NCI-H187 treated with DMSO at 0.1 percent for 48 hours (cell line): ENCODE measurements at regions not wholly inside any gene's neighbourhood (a gene's known extent, or its start where the extent isn't known, plus 50 kb on each side); places are given as distances from the start of the nearest gene placed in this dataset.

Experiments used
- DNase-seq: peaks from one replicate; lab custom pipeline; 2025; lab: John Stamatoyannopoulos, UW

- no peak for DNase-seq
Observed at GRCh38 chr1:81435175-81435574, 365.6 kb upstream of the ADGRL2 start.

DNA sequence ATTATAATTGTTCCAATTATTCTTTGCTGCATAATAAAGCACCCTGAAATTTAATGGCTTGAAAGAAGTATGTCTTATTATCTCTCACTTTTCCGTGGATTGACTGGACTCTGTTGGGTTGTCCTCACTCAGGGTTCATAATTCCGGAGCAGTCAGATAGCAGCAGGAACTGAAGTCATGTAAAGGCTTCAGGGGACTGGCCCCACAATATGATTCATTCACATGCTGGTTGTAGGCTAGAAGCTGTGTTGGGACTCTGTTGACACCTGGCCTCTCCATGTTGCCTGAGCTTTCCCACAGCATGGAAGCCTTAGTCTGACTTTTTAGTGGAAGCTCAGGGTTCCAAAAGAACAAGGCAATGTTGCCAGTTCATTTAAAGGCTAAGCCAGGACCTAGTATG lies 367.1 kb upstream of the ADGRL2 start:
- DNase-seq = no peak

DNA sequence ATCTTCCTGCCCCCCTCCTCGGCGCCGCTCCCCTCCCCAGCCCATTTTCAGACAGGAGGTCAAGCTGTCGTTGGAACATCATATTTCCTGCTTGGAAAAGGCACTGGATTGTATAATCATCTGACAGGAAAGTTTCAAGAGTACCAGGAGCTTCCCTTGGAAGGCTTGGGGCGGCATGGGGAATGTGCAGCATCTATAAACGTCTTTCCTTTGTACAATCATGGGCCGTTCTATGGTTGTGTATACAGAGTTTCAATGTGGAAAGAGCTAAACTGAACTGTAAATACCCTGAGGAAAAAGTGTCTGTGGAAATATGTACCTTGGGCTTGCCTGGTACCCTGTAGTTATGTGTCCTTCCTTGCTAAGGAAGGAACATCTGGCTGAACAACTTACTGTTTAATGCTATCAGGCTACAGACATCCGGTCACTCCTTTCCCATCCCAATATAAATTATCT lies 368.1 kb upstream of the ADGRL2 start:
- DNase-seq = no peak

GRCh38 chr1:81432059-81432458 lies 368.7 kb upstream of the ADGRL2 start:
- no peak for DNase-seq

GRCh38 chr1:81431624-81432000 lies 369.1 kb upstream of the ADGRL2 start:
- no peak for DNase-seq

- no peak for DNase-seq
Observed at GRCh38 chr1:81430955-81431623, 369.6 kb upstream of the ADGRL2 start.

GRCh38 chr1:81430236-81430938 lies 370.3 kb upstream of the ADGRL2 start:
- no peak for DNase-seq

DNA sequence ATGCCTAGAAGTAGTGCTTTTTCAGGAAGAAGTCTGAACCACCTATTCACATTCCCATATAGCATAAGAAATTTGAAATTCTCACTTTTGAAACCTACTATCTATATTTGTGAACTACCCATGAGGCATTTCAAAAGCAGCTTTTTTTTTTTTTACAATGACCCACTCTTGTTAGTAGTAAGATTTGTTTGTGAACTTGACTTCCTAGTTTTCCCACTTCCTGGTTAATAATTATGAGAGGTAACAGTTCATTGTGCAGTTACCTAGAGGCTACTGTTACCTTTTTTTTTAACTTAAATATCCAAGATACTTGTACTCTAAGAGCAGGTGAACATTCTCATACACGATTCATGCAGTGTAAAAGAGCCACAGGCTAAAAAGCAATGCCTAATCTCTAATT lies 371.7 kb upstream of the ADGRL2 start:
- no peak for DNase-seq

DNA sequence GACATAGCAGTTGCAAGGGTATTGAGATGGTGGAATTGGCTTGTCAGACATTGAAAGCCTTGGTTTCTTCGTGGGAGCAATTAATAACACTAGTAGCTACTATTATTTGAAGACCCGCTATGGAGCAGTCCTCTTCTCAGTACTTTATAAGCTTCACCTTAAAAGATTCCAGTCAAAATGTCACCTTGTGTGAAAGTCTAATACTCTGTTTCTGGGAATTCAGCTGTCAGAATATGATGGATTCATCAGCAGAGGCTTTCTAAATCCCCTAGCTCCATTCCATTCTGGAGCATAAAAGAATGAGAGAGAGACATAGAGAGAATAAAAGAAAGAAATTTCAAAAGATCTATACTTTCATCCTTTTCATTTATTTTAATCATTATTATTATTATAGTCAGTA lies 375.9 kb upstream of the ADGRL2 start:
- no peak for DNase-seq

- no peak for DNase-seq
Observed at GRCh38 chr1:81424061-81424460, 376.7 kb upstream of the ADGRL2 start.

DNA sequence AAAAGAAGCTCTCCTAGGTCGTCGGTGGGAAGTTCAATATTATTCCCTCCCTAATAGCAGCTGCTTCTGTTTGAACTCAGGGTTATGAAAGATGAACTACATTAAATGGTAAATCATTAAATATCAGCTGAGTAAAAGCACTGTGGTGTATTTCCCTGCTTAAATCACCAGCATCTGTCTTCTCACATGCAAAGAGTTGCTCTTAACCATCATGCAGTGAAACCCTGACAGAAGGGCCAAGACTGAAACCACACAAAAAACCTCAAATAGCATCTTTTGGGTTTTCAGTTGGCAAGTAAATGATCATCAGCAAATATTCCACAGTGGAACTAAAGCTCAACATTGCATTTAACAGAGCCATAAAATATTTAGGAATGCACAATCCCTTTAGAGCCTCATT lies 380.0 kb upstream of the ADGRL2 start:
- no peak for DNase-seq

DNA sequence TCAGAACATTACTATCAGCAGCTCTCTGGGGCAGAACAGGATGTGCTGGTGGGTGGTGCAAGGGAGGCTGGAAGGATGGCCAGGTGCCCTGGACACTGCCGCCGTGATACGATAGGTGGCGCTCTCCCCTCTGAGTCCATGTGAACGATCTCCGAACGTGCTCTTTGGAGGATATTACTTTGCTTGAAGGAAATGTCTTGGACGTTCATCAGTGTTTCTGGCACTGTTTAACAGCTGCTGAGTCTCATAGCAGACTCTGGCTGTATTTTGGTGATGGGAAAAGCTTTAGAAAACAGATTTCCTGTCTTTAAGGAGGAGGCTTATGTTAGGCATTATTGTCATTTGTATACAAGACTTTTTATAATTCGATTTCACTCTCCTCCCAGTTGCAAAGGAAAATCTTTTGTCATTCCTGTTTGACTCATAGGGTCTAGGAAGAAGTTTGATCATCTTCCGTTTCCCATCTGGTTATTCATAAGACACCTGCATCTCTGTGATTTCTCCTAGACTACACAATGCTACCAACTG lies 386.2 kb upstream of the ADGRL2 start:
- DNase-seq = no peak

DNA sequence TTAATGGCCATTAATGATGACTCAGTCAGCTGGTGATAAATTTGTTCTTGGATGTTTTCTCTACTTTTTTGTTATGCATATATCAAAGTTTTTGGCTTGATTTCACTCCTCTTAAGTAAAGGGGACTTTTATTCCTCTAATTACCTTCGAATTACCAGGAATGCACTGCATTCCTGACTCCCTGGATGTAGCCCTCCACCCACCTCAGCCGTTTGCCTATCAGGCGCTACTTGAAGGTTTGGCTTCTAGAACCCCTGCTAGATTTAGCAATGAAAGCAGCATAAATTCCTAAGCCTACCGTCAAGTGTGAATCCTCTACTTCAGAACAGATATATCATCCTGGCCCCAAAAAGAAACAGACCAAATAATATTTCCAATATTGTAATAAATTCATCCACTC lies 387.8 kb upstream of the ADGRL2 start:
- DNase-seq = no peak

DNA sequence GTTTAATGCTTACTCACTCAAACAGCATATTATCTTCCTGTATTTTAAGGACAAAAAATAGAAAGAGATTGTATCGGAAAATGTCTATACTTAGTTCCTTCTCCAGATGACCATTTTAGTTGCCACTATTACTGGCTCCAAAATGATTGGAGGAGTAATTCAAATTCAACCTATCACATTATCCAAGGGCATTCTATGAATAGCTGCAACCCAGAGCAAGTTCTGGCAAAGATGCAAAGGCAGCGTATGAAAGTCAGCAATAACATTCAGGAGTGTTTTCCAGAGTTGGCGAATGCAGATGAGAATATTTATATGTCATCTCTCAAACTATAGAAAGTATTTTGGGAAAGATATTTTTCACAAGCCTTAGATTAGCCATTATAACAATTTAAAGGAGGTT lies 389.8 kb upstream of the ADGRL2 start:
- no peak for DNase-seq

DNA sequence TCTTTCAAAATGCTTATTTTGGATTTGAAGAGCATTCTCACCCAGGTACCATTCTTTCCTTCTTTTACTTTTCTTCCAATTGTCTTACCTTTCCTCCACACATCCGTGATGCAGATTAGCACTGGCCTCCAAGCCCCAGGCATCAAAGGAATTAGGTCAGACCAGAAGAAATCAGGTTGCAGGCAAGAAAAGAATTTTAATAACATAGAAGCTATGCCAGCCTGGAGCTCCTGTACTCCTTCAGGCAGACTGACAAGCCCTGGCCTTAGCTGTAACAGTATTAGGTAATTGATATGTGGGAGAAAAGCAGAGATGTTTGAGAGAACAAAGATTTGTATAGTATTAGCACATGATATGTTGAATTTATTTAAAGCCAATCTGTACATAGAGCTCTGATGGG lies 390.4 kb upstream of the ADGRL2 start:
- DNase-seq = no peak

GRCh38 chr1:81409780-81410274 lies 390.9 kb upstream of the ADGRL2 start:
- DNase-seq = no peak

DNA sequence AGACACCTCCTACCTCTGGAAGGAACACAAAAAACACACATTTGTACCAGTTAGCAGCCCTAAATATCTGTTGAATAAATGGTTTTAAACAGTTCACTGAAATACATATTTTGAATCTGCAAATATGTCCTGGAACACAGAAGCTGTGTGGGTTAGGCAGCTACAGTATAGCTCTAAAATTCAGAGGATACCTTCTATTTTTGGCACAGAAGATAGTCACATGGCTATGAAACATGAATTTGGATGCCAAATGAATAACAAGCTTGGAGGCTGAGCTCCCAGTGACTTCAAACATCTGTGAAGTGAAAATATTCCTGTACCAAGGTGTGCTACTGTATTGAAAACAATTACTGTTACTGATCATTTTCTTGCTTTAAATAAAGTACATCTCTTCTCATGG lies 391.5 kb upstream of the ADGRL2 start:
- no peak for DNase-seq

GRCh38 chr1:81408419-81408818 lies 392.3 kb upstream of the ADGRL2 start:
- DNase-seq = no peak

GRCh38 chr1:81407000-81407821 lies 393.5 kb upstream of the ADGRL2 start:
- DNase-seq = no peak

DNA sequence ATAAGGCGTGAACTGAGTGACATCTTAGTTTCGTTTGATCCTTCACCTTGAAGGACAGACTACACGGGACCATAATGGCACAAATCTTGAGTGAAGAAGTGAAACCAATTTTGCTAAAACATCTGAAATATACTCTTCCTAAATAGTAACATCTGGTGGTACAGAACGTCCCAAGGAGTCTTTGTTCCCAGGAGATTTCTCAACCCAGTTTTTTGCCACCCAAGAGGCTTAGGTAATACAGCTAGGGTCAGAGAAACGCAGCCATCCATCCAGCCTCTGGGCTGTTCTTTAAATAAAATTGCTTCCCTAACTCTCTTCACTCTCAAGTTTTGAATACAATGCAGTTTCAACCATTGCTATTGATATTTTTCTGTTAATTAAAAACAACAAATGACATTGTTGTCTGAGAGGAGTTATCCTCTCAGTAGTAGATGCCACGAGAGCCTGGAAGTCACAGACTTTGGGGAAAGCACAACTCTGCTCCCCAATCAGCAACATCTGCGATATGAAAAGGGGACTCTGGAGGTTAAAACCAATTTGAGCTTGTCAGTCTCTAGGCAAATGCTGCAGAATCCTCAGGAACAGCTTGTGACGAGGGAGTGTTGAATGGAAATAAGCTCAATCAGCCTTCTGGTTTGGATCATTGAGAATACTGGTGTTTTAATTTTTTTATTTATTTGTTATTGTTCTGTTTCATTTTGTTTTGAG lies 394.3 kb upstream of the ADGRL2 start:
- no peak for DNase-seq

DNA sequence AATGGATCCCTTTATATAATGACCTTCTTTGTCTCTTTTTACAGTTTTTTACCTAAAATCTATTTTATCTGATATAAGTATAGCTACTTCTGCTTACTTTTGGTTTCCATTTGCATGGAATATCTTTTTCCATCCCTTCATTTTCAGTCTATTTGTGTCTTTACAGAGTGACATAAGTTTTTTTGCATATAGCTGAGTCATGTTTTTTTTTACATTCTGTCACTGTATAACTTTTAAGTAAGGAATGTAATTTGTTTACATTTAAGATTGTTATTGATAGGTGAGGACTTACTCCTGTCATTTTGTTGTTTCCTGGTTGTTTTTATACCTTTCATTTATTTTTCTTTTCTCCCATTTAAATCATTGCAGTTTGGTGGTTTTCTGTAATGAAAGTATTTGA lies 402.7 kb upstream of the ADGRL2 start:
- no peak for DNase-seq
